Panc1 (cell line): ENCODE measurements at regions not wholly inside any gene's neighbourhood (a gene's known extent, or its start where the extent isn't known, plus 50 kb on each side); places are given as distances from the start of the nearest gene placed in this dataset.

Source experiments
- ATAC-seq: fragments of 200-7000 bp; cut with Tn5 transposase; 2 replicates; pipeline ENCODE4 v1.9.1; 2020; ENCODE audit warnings: mild to moderate bottlenecking, moderate library complexity
- BruUV-seq: library from RNA; stranded (reverse); fragments of 400-500 nt; replicated peaks from 2 replicates; lab custom pipeline; 2021; lab: Mats Ljungman, UMichigan
- CTCF ChIA-PET: fragments of 300-600 bp; sonication (Branson Sonifier 250); formaldehyde crosslinking; loops from one replicate; lab custom pipeline; 2022; ENCODE audit warnings: antibody characterized with exemption; lab: Charles Lee
- POLR2A ChIA-PET: fragments of 300-600 bp; sonication (Branson Sonifier 250); formaldehyde crosslinking; loops from one replicate; lab custom pipeline; 2022; ENCODE audit warnings: antibody characterized with exemption; lab: Charles Lee
- DNase-seq: peaks from one replicate; pipeline ENCODE4 v3.0.0-alpha.2; 2010; ENCODE audit warnings: low read depth, low spot score
- H3K27ac ChIP-seq: 2 replicates; pipeline ENCODE4 v1.5.1; 2011; ENCODE audit warnings: mild to moderate bottlenecking, low read length, inconsistent platforms
- H3K27me3 ChIP-seq: fragments of 200-500 bp; sonication (Bioruptor generic); 2 replicates; pipeline ENCODE4 v1.6.0; 2014; ENCODE audit warnings: low read length, inconsistent platforms; ENCODE audit not compliant: control insufficient read depth, insufficient read depth
- H3K36me3 ChIP-seq: fragments of 200-500 bp; sonication (Bioruptor generic); 2 replicates; pipeline ENCODE4 v1.5.1; 2014; ENCODE audit warnings: inconsistent platforms, mild to moderate bottlenecking, low read length, moderate library complexity; ENCODE audit not compliant: control insufficient read depth, insufficient read depth
- H3K4me1 ChIP-seq: 2 replicates; pipeline ENCODE4 v1.5.1; 2011; ENCODE audit warnings: inconsistent platforms, mild to moderate bottlenecking, low read length, moderate library complexity; ENCODE audit not compliant: control insufficient read depth, insufficient read depth
- H3K4me3 ChIP-seq, 2 experiments: 2 replicates each; pipeline ENCODE4 v1.5.1; 2011 to 2012; ENCODE audit warnings: low read depth in 2 of 2, low read length in 2 of 2, mild to moderate bottlenecking in 2 of 2, inconsistent platforms in 1 of 2, moderate library complexity in 1 of 2
- H3K9me3 ChIP-seq: fragments of 200-500 bp; sonication (Bioruptor generic); 2 replicates; pipeline ENCODE4 v1.5.1; 2014; ENCODE audit warnings: low read depth, mild to moderate bottlenecking, inconsistent platforms, low read length, moderate library complexity; ENCODE audit not compliant: control insufficient read depth, insufficient read depth
- POLR2AphosphoS5 ChIP-seq: IDR thresholded peaks from 2 replicates; pipeline ENCODE4 v1.6.1; 2012; ENCODE audit warnings: mild to moderate bottlenecking, low read depth, low read length, moderate library complexity
- SIN3A ChIP-seq: IDR thresholded peaks from 2 replicates; pipeline ENCODE4 v1.6.1; 2012; ENCODE audit warnings: low read depth, mild to moderate bottlenecking, low read length, moderate library complexity, borderline replicate concordance; ENCODE audit not compliant: insufficient read depth
- TCF7L2 ChIP-seq: IDR thresholded peaks from 2 replicates; pipeline ENCODE4 v1.6.1; 2011; ENCODE audit warnings: mild to moderate bottlenecking, low read depth, low read length, inconsistent platforms
- in situ Hi-C: cut with HindIII; loops from 2 replicates; pipeline ENCODE4 v1.10.0; 2016; ENCODE audit warnings: low sequenced_read_pairs, low pct_unique_long_range_greater_than_20kb
- intact Hi-C: fragments of 100-400 bp; cut with micrococcal nuclease; formaldehyde crosslinking; loops from one replicate; pipeline ENCODE4 v1.10.0; 2022; ENCODE audit not compliant: unreplicated experiment
- TF ChIP-seq, protein P1 (sequence below), 2 experiments: IDR thresholded peaks; 2 replicates each; pipeline ENCODE4 v1.6.1; 2011 to 2012; ENCODE audit warnings: low read depth in 2 of 2, control low read depth in 1 of 2, low read length in 1 of 2, mild to moderate bottlenecking in 1 of 2, moderate library complexity in 1 of 2; ENCODE audit not compliant: insufficient read depth in 1 of 2
- TF ChIP-seq, protein P2 (sequence below): fragments of 450-650 bp; IDR thresholded peaks from 2 replicates; pipeline ENCODE4 v1.5.1; 2017; ENCODE audit warnings: mild to moderate bottlenecking

DNA sequence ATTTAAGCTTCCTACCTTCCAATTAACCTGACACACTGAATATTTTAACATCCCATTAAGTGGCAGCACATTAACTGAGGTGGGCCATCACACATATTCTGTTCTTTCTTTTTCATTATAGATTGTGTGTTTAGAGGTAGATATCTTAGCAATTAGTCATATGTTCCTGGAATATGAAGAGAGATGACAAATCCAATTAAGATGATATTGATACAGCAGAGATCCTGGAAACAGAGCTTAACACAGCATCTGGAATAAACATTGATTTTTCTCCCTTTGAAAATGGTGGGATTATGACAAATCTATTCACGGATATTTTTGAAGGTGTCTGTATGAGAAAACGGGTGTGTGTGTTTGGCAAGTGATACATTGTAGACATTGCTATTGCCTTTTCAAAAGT is 448.0 kb downstream of the CDH10 start:
- ChIA-PET POLR2A (no interaction called here), CTCF (no interaction called here)
- no peak overlapping the region for H3K4me3 ChIP-seq
- intact Hi-C loops (no loop called here), in situ Hi-C loops (no loop called here)
- H3K27me3 ChIP-seq, result no peaks in the 10 kb centered on the region
- no peaks in the 10 kb centered on the region for H3K9me3 ChIP-seq
- no peaks in the 10 kb centered on the region; the same call in 1 of the 2 replicates for H3K36me3 ChIP-seq
- no TSS peak for BruUV-seq
- ATAC-seq, result no peak
- DNase-seq, result no peak
- no peaks in the 10 kb centered on the region for H3K4me1 ChIP-seq
- TF ChIP-seq TCF7L2 (no peak), SIN3A (no peak)
- H3K27ac ChIP-seq, result no peak overlapping the region

DNA sequence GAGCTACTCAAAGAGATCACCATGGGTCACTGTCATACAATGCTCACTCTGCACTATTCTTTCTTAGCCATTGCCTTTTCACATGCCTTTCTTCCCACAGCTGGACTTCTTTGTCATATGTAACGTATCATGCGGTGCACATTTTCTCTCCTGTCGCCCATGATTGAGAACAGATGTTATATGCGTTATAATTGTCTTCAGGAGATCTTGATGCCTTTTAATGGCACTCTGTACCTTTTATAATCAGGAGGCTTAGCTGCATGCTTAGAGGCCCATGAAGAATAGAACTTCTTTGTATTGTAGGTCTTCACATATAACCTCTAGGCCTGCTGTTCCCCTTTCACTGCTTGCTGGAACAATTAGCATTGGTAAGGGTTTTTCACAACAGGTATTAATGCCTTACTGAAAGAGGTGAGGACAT is 436.1 kb downstream of the CDH10 start:
- no peak overlapping the region for H3K4me3 ChIP-seq
- POLR2A ChIA-PET, result no interaction called here
- intact Hi-C loops (no loop called here), in situ Hi-C loops (no loop called here)
- H3K27ac ChIP-seq, result no peak overlapping the region
- ATAC-seq (no peak), DNase-seq (no peak)
- H3K27me3 ChIP-seq, result no peaks in the 10 kb centered on the region
- no TSS peak for BruUV-seq
- no peaks in the 10 kb centered on the region for H3K9me3 ChIP-seq
- no peaks in the 10 kb centered on the region for H3K36me3 ChIP-seq
- CTCF ChIA-PET, result no interaction called here
- H3K4me1 ChIP-seq, result no peaks in the 10 kb centered on the region
- TF ChIP-seq SIN3A, result no peak
- TF ChIP-seq TCF7L2, result no peak
- TF ChIP-seq POLR2AphosphoS5, result no peak
- TF ChIP-seq, protein P1, sequence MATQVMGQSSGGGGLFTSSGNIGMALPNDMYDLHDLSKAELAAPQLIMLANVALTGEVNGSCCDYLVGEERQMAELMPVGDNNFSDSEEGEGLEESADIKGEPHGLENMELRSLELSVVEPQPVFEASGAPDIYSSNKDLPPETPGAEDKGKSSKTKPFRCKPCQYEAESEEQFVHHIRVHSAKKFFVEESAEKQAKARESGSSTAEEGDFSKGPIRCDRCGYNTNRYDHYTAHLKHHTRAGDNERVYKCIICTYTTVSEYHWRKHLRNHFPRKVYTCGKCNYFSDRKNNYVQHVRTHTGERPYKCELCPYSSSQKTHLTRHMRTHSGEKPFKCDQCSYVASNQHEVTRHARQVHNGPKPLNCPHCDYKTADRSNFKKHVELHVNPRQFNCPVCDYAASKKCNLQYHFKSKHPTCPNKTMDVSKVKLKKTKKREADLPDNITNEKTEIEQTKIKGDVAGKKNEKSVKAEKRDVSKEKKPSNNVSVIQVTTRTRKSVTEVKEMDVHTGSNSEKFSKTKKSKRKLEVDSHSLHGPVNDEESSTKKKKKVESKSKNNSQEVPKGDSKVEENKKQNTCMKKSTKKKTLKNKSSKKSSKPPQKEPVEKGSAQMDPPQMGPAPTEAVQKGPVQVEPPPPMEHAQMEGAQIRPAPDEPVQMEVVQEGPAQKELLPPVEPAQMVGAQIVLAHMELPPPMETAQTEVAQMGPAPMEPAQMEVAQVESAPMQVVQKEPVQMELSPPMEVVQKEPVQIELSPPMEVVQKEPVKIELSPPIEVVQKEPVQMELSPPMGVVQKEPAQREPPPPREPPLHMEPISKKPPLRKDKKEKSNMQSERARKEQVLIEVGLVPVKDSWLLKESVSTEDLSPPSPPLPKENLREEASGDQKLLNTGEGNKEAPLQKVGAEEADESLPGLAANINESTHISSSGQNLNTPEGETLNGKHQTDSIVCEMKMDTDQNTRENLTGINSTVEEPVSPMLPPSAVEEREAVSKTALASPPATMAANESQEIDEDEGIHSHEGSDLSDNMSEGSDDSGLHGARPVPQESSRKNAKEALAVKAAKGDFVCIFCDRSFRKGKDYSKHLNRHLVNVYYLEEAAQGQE (IDR thresholded peaks at IDR 0.05; ENCODE audit: insufficient read depth in 1 of 2, low read depth in 2 of 2, low read length in 1 of 2), result no peak
- TF ChIP-seq, protein P2, sequence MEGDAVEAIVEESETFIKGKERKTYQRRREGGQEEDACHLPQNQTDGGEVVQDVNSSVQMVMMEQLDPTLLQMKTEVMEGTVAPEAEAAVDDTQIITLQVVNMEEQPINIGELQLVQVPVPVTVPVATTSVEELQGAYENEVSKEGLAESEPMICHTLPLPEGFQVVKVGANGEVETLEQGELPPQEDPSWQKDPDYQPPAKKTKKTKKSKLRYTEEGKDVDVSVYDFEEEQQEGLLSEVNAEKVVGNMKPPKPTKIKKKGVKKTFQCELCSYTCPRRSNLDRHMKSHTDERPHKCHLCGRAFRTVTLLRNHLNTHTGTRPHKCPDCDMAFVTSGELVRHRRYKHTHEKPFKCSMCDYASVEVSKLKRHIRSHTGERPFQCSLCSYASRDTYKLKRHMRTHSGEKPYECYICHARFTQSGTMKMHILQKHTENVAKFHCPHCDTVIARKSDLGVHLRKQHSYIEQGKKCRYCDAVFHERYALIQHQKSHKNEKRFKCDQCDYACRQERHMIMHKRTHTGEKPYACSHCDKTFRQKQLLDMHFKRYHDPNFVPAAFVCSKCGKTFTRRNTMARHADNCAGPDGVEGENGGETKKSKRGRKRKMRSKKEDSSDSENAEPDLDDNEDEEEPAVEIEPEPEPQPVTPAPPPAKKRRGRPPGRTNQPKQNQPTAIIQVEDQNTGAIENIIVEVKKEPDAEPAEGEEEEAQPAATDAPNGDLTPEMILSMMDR, result no peak

DNA sequence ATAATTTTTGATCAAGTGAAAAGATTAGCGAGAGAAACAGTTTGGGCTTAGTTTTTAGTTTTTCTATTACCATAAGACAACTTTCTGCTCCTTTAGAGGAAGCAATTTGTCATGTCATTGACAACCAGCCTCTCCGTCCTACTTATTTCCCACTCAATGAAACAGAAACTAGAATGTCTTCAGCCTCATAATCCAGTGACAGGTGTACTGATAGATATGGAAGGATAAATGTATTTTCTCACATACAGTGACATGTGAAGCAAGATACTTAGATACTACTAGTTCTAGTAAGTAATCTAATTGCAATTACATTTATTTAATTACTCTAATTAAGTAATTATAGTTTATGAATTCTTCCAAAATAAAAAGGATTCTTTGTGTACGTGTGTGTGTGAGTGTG is 429.7 kb downstream of the CDH10 start:
- Histone ChIP-seq H3K36me3 (no peaks in the 10 kb centered on the region), H3K4me3 (no peak overlapping the region), H3K4me1 (no peaks in the 10 kb centered on the region), H3K27ac (no peak overlapping the region), H3K9me3 (no peaks in the 10 kb centered on the region), H3K27me3 (no peaks in the 10 kb centered on the region)
- intact Hi-C loops, result no loop called here
- POLR2A ChIA-PET, result no interaction called here
- in situ Hi-C loops, result no loop called here
- CTCF ChIA-PET, result no interaction called here
- no peak for ATAC-seq
- no peak for DNase-seq
- no TSS peak for BruUV-seq
- TF ChIP-seq POLR2AphosphoS5 (no peak), SIN3A (no peak), TCF7L2 (no peak)
- TF ChIP-seq, protein P2, result no peak
- TF ChIP-seq, protein P1 (IDR thresholded peaks at IDR 0.05; ENCODE audit: insufficient read depth in 1 of 2, low read depth in 2 of 2, low read length in 1 of 2), result no peak
